ENCODE measurements at regions not wholly inside any gene's neighbourhood (a gene's known extent, or its start where the extent isn't known, plus 50 kb on each side); places are given as distances from the start of the nearest gene placed in this dataset.

DNA sequence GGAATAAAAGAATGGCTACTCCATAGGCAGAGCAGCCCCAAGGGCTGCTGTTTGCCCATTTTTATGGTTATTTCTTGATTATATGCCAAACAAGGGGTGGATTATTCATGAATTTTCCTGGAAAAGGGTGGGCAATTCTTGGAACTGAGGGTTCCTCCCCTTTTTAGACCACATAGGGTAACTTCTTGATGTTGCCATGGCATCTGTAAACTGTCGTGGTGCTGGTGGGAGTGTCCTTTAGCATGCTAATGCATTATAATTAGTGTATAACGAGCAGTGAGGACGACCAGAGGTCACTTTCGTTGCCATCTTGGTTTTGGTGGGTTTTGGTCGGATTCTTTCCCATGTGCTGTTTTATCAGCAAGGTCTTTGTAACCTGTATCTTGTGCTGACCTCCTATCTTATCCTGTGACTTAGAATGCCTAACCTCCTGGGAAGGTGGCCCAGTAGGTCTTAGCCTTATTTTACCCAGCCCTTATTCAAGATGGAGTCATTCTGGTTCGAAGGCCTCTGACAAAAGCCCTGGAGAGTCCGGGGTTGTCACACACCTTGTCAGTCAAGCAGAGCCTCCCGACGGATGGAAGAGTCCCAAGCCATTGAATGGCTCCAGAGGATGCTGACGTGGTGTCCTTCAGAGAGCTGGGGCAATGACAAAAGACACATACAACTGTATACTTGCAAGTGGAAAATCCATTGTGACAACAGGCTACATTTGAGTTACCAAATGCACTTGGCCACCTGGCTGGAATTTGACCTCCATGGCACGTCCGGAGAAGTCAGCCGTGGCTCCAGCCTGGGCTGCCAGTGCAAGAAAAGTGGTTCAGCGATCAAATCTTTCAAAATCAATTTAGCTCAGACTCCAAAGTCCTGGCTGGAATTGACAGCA is 67.1 kb upstream of the CLINT1 start:
- H3K4me3 ChIP-seq (ENCODE audit: low read depth, low read length): no peak overlapping the region
- Mint-ChIP-seq H3K9me3 (no peaks in the 10 kb centered on the region), H3K27me3 (peaks cover 6% of the 10 kb centered on the region), H3K27ac (peak overlapping the region in 1 of 3 donors; percentile 31), H3K4me3 (no peak overlapping the region), H3K36me3 (no peaks in the 10 kb centered on the region), H3K4me1 (no peaks in the 10 kb centered on the region)
- ATAC-seq (ENCODE audit: low read depth in 2 of 2): no peak
- H3K27me3 ChIP-seq (ENCODE audit: control insufficient read depth, insufficient read depth, low read length): no peaks in the 10 kb centered on the region
- DNase-seq: no peak
- no peak overlapping the region for H3K27ac ChIP-seq (ENCODE audit: insufficient read depth, low read length, poor library complexity, severe bottlenecking)
- no peaks in the 10 kb centered on the region for H3K4me1 ChIP-seq (ENCODE audit: control insufficient read depth, insufficient read depth, low read length, poor library complexity, severe bottlenecking)
- no peaks in the 10 kb centered on the region for H3K9me3 ChIP-seq (ENCODE audit: control insufficient read depth in 2 of 2, low read length in 2 of 2)
- no peaks in the 10 kb centered on the region for H3K36me3 ChIP-seq (ENCODE audit: control insufficient read depth, insufficient read depth, low read length)

DNA sequence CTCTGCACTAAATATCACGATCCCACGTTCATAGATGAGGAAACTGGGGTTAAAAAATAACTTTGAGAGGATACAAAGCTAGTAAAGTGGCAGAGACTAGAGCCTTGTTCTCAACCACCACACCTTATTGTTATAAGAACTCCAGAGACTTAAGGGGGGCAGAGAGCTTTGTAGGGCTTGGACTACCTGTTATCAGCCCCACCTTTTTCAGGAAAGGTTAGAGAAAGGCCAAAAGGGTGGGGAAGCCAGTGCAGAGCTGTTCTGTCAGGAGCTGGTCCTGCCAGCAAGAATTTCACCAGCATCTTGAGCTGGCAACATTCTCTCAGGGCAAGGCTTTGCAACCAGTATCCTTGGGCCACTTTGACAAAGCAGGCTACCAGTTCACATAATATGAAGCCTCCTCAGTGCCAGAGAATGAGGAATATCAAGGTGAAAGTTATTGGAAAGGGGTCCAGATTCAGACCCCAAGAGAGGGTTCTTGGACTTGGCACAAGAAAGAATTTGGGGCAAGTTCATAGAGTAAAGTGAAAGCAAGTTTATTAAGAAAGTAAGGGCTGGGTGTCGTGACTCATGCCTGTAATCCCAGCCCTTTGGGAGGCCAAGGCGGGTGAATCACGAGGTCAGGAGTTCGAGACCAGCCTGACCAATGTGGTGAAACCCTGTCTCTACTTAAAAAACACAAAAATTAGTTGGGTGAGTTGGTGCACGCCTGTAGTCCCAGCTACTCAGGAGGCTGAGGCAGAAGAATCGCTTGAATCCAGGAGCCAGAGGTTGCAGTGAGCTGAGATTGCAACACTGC is 66.2 kb upstream of the CLINT1 start:
- Mint-ChIP-seq H3K4me1 (peaks cover 0 to 5% (median 1%) of the 10 kb centered on the region in 4 donors), H3K27me3 (peaks cover 6% of the 10 kb centered on the region)

DNA sequence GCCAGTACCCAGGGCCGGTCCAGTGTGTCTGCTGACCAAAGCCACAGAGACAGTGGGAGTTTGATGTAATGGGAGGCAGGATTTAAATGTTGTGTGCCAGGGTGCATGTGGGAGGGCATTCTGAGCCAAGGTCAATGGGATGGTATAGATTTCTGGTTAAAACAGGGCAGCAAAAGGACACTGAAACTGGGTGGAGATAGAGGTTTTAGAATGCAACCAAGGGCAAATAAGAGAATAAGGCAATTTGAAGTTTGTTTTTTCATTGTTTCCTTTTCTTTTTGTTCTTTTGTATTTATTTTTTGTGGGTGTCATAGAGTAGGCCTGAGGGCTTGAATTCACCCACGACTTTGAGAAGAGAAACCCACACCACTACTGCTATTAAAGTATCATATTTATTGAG is 65.5 kb upstream of the CLINT1 start:
- ATAC-seq (ENCODE audit: low read depth in 2 of 2): no peak

More for the DNA sequence above, 66.2 kb upstream of the CLINT1 start:
- Histone ChIP-seq H3K9me3 (ENCODE audit: control insufficient read depth in 2 of 2, low read length in 2 of 2) (no peaks in the 10 kb centered on the region), H3K27me3 (ENCODE audit: control insufficient read depth, insufficient read depth, low read length) (no peaks in the 10 kb centered on the region), H3K27ac (ENCODE audit: insufficient read depth, low read length, poor library complexity, severe bottlenecking) (no peak overlapping the region), H3K4me3 (ENCODE audit: low read depth, low read length) (no peak overlapping the region), H3K36me3 (ENCODE audit: control insufficient read depth, insufficient read depth, low read length) (no peaks in the 10 kb centered on the region), H3K4me1 (ENCODE audit: control insufficient read depth, insufficient read depth, low read length, poor library complexity, severe bottlenecking) (peaks cover 1% of the 10 kb centered on the region)
- Mint-ChIP-seq H3K36me3 (no peaks in the 10 kb centered on the region), H3K27ac (peak overlapping the region in 1 of 3 donors; percentile 0), H3K9me3 (no peaks in the 10 kb centered on the region), H3K4me3 (no peak overlapping the region)
- DNase-seq (no peak), ATAC-seq (ENCODE audit: low read depth in 2 of 2) (no peak)

DNA sequence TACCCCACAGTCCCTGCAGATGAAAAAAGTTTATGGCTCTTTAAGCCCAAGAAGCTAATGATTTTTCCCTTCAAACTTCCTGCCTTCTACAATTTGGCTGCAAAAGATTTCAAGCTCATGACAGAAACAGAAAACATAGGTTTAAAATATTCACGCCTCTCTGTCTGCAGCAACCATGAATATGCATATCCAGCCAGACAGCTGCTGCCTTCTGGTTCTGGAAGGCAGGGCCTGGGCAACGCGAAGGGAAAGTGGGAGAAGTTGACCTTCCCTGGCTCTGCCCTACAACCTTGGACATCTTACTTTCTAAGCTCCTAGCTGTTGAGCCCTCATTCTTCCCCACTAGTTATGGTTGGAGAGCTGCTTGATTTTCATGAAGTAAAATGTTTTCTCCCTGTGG is 64.8 kb upstream of the CLINT1 start:
- ATAC-seq (ENCODE audit: low read depth in 2 of 2): no peak
- Histone ChIP-seq H3K4me1 (ENCODE audit: control insufficient read depth, insufficient read depth, low read length, poor library complexity, severe bottlenecking) (peaks cover 13% of the 10 kb centered on the region), H3K36me3 (ENCODE audit: control insufficient read depth, insufficient read depth, low read length) (no peaks in the 10 kb centered on the region), H3K27ac (ENCODE audit: insufficient read depth, low read length, poor library complexity, severe bottlenecking) (no peak overlapping the region), H3K27me3 (ENCODE audit: control insufficient read depth, insufficient read depth, low read length) (no peaks in the 10 kb centered on the region), H3K9me3 (ENCODE audit: control insufficient read depth in 2 of 2, low read length in 2 of 2) (no peaks in the 10 kb centered on the region), H3K4me3 (ENCODE audit: low read depth, low read length) (no peak overlapping the region)
- peaks cover 11 to 18% (median 14%) of the 10 kb centered on the region in 4 donors for H3K4me1 Mint-ChIP-seq
- no peak overlapping the region for H3K27ac Mint-ChIP-seq
- peaks cover 6% of the 10 kb centered on the region for H3K27me3 Mint-ChIP-seq
- no peaks in the 10 kb centered on the region for H3K9me3 Mint-ChIP-seq
- H3K36me3 Mint-ChIP-seq: no peaks in the 10 kb centered on the region
- H3K4me3 Mint-ChIP-seq: no peak overlapping the region
- DNase-seq: no peak

More for the DNA sequence above, 65.5 kb upstream of the CLINT1 start:
- peaks cover 6% of the 10 kb centered on the region for H3K4me1 ChIP-seq (ENCODE audit: control insufficient read depth, insufficient read depth, low read length, poor library complexity, severe bottlenecking)
- H3K27me3 ChIP-seq (ENCODE audit: control insufficient read depth, insufficient read depth, low read length): no peaks in the 10 kb centered on the region
- H3K36me3 Mint-ChIP-seq: no peaks in the 10 kb centered on the region
- no peak for DNase-seq
- peak overlapping the region; percentile 0 to 84 (median 11) for H3K27ac Mint-ChIP-seq
- H3K27ac ChIP-seq (ENCODE audit: insufficient read depth, low read length, poor library complexity, severe bottlenecking): no peak overlapping the region
- peaks cover 6% of the 10 kb centered on the region for H3K27me3 Mint-ChIP-seq
- H3K4me1 Mint-ChIP-seq: peaks cover 6 to 11% (median 7%) of the 10 kb centered on the region in 4 donors
- no peak overlapping the region for H3K4me3 Mint-ChIP-seq
- no peaks in the 10 kb centered on the region for H3K36me3 ChIP-seq (ENCODE audit: control insufficient read depth, insufficient read depth, low read length)
- H3K4me3 ChIP-seq (ENCODE audit: low read depth, low read length): no peak overlapping the region
- H3K9me3 Mint-ChIP-seq: no peaks in the 10 kb centered on the region
- no peaks in the 10 kb centered on the region for H3K9me3 ChIP-seq (ENCODE audit: control insufficient read depth in 2 of 2, low read length in 2 of 2)

DNA sequence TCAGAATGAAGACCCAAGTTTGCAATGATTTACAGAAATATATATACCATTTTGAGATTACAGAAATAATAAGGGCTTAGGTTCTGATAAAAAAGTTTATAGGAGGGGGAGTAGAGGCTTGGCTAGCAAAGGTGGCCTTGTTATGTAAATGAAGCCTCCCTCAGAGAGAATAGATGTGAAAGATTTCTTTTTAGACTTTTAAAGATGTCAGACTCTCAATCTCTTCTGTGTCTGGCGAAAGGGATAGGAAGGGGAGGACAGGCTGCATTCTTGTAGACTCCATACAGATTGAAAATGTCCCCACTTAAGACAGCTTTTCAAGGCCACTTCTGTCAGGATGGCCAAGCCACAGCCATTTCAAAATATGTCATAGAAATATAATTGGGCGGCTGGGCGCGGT is 63.1 kb upstream of the CLINT1 start:
- H3K9me3 ChIP-seq (ENCODE audit: control insufficient read depth in 2 of 2, low read length in 2 of 2): no peaks in the 10 kb centered on the region
- DNase-seq: no peak
- Mint-ChIP-seq H3K27ac (no peak overlapping the region), H3K4me3 (no peak overlapping the region), H3K9me3 (no peaks in the 10 kb centered on the region), H3K4me1 (peaks cover 23 to 34% (median 27%) of the 10 kb centered on the region in 4 donors), H3K36me3 (no peaks in the 10 kb centered on the region), H3K27me3 (peaks cover 6% of the 10 kb centered on the region)
- peaks cover 24% of the 10 kb centered on the region for H3K4me1 ChIP-seq (ENCODE audit: control insufficient read depth, insufficient read depth, low read length, poor library complexity, severe bottlenecking)
- no peak overlapping the region for H3K4me3 ChIP-seq (ENCODE audit: low read depth, low read length)
- no peak for ATAC-seq (ENCODE audit: low read depth in 2 of 2)
- no peaks in the 10 kb centered on the region for H3K27me3 ChIP-seq (ENCODE audit: control insufficient read depth, insufficient read depth, low read length)
- H3K27ac ChIP-seq (ENCODE audit: insufficient read depth, low read length, poor library complexity, severe bottlenecking): no peak overlapping the region
- H3K36me3 ChIP-seq (ENCODE audit: control insufficient read depth, insufficient read depth, low read length): no peaks in the 10 kb centered on the region

DNA sequence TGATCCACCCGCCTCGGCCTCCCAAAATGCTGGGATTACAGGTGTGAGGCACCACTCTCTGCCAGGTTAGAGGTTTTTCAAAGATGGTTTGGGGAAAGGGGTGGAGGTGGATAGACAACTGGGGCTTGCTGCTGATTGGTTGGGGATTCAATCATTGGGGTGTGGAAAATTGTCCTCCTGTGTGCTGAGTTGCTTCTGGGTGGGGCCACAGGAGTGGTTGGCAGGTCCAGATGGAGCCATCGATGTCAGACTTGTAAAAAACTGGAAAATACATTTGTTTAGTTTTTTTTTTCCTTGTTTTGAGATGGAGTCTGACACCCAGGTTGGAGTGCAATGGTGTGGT is 61.9 kb upstream of the CLINT1 start:
- Mint-ChIP-seq H3K27ac (no peak overlapping the region), H3K9me3 (no peaks in the 10 kb centered on the region), H3K4me1 (peaks cover 23 to 34% (median 27%) of the 10 kb centered on the region in 4 donors), H3K4me3 (peak overlapping the region in 1 of 4 donors; percentile 10), H3K27me3 (peaks cover 6% of the 10 kb centered on the region), H3K36me3 (no peaks in the 10 kb centered on the region)
- no peak for ATAC-seq (ENCODE audit: low read depth in 2 of 2)
- Histone ChIP-seq H3K9me3 (ENCODE audit: control insufficient read depth in 2 of 2, low read length in 2 of 2) (no peaks in the 10 kb centered on the region), H3K4me1 (ENCODE audit: control insufficient read depth, insufficient read depth, low read length, poor library complexity, severe bottlenecking) (peaks cover 24% of the 10 kb centered on the region), H3K27me3 (ENCODE audit: control insufficient read depth, insufficient read depth, low read length) (no peaks in the 10 kb centered on the region), H3K36me3 (ENCODE audit: control insufficient read depth, insufficient read depth, low read length) (no peaks in the 10 kb centered on the region), H3K4me3 (ENCODE audit: low read depth, low read length) (no peak overlapping the region), H3K27ac (ENCODE audit: insufficient read depth, low read length, poor library complexity, severe bottlenecking) (no peak overlapping the region)
- DNase-seq: no peak

DNA sequence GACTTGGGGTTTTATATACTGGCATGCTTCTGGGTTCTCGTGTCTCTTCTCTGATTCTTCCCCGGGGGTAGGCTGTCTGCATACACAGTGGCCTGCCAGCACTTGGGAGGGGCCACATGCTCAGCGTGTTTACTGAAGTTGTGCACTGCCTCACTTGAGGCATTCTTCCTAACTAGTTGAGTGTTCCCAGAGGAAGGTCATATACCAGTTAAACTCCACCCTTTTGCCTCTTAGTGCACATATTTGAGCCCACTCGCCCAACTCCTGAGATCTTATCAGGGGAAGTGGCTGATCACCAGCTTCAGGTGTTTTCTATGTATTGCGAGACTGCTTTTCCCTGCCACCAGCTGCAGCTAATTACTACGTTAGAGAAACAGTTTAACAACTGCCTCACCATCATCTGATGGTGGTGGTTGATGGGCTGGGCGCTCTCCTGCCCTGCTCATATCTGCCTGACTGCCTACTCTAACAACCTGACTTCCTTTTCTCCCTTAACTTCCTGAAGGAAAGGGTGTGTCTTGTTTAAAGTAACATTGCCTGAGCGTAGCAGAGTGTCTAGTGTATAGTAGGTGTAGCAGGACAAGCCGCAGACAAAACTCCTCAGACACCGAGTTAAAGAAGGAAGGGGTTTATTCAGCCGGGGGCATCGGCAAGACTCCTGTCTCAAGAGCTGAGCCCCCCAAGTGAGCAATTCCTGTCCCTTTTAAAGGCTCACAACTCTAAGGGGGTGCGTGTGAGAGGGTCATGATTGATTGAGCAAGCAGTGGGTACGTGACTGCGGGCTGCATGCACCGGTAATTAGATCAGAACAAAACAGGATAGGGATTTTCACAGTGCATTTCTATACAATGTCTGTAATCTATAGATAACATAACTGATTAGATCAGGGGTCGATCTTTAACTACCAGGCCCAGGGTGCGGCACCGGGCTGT is 60.1 kb upstream of the CLINT1 start:
- peak overlapping the region; percentile 51 for H3K27ac ChIP-seq (ENCODE audit: insufficient read depth, low read length, poor library complexity, severe bottlenecking)
- H3K4me1 Mint-ChIP-seq: peaks cover 23 to 34% (median 27%) of the 10 kb centered on the region in 4 donors
- no peaks in the 10 kb centered on the region for H3K36me3 ChIP-seq (ENCODE audit: control insufficient read depth, insufficient read depth, low read length)
- H3K9me3 Mint-ChIP-seq: no peaks in the 10 kb centered on the region
- no peaks in the 10 kb centered on the region for H3K27me3 ChIP-seq (ENCODE audit: control insufficient read depth, insufficient read depth, low read length)
- no peaks in the 10 kb centered on the region for H3K36me3 Mint-ChIP-seq
- peak overlapping the region; percentile 89 to 97 (median 97) for H3K27ac Mint-ChIP-seq
- H3K4me3 Mint-ChIP-seq: peak overlapping the region; percentile 58 to 86 (median 74)
- H3K27me3 Mint-ChIP-seq: no peaks in the 10 kb centered on the region
- peak overlapping the region; percentile 60 for H3K4me3 ChIP-seq (ENCODE audit: low read depth, low read length)
- H3K9me3 ChIP-seq (ENCODE audit: control insufficient read depth in 2 of 2, low read length in 2 of 2): no peaks in the 10 kb centered on the region
- DNase-seq (peak in 2 of 3 donors; percentile 24 to 79), ATAC-seq (ENCODE audit: low read depth in 2 of 2) (peak; percentile 67 to 71)
- peaks cover 24% of the 10 kb centered on the region for H3K4me1 ChIP-seq (ENCODE audit: control insufficient read depth, insufficient read depth, low read length, poor library complexity, severe bottlenecking)

Data from CD4-positive, CD25-positive, alpha-beta regulatory T cell (primary cell).